GM12878 (cell line): ENCODE measurements at regions not wholly inside any gene's neighbourhood (a gene's known extent, or its start where the extent isn't known, plus 50 kb on each side); places are given as distances from the start of the nearest gene placed in this dataset.

Experiments used
- ATAC-seq: fragments of 200-7000 bp; cut with Tn5 transposase; 3 replicates; pipeline ENCODE4 v1.9.1; 2020; ENCODE audit warnings: mild to moderate bottlenecking, moderate library complexity
- BruUV-seq: library from RNA; stranded (reverse); fragments of 400-500 nt; replicated peaks from 2 replicates; lab custom pipeline; 2021; lab: Mats Ljungman, UMichigan
- CTCF ChIA-PET: fragments of 300-600 bp; sonication (Branson Sonifier 250); formaldehyde crosslinking; extraction: SDS; loops from one replicate; lab custom pipeline; 2021; ENCODE audit warnings: inconsistent platforms; lab: Yijun Ruan, JAX
- POLR2A ChIA-PET: fragments of 350-600 bp; formaldehyde crosslinking; extraction: SDS; loops from one replicate; lab custom pipeline; 2021; ENCODE audit warnings: inconsistent platforms; lab: Charles Lee
- RAD21 ChIA-PET: fragments of 300-600 bp; sonication (Branson Sonifier 250); formaldehyde crosslinking; loops from one replicate; lab custom pipeline; 2023; ENCODE audit warnings: antibody characterized with exemption; ENCODE audit not compliant: unreplicated experiment; lab: Charles Lee
- SMC1A ChIA-PET: fragments of 300-600 bp; sonication (Branson Sonifier 250); formaldehyde crosslinking; loops from one replicate; lab custom pipeline; 2023; ENCODE audit not compliant: unreplicated experiment, uncharacterized antibody; lab: Charles Lee
- DNase-seq: peaks from one replicate; pipeline ENCODE4 v3.0.0-alpha.2; 2011; ENCODE audit warnings: low read depth, low spot score
- FAIRE-seq: peaks from 3 replicates; lab custom pipeline; 2011; peaks lifted over from hg19 to GRCh38; lab: Jason Lieb, UNC
- H2AFZ ChIP-seq: 2 replicates; pipeline ENCODE4 v1.6.0; 2011; ENCODE audit warnings: low read depth, low read length, control low read depth; ENCODE audit not compliant: control insufficient read depth
- H3K27ac ChIP-seq: 2 replicates; pipeline ENCODE4 v1.5.1; 2011; ENCODE audit warnings: control low read depth; ENCODE audit not compliant: control insufficient read depth, insufficient read depth
- H3K27me3 ChIP-seq, 2 experiments: replicated peaks in 1 of 2; 2 replicates each; pipeline versions ENCODE4 v1.6.0 to v1.6.1; 2011; ENCODE audit warnings: low read length in 1 of 2; ENCODE audit not compliant: control insufficient read depth in 2 of 2, insufficient read depth in 2 of 2
- H3K36me3 ChIP-seq, 2 experiments: 2 replicates each; pipeline ENCODE4 v1.5.1; 2011; ENCODE audit warnings: low read length in 1 of 2; ENCODE audit not compliant: control insufficient read depth in 2 of 2, insufficient read depth in 2 of 2
- H3K4me1 ChIP-seq: 2 replicates; pipeline ENCODE4 v1.6.1; 2011; ENCODE audit warnings: mild to moderate bottlenecking, low read length, moderate library complexity, mixed read lengths; ENCODE audit not compliant: control insufficient read depth, insufficient read depth
- H3K4me2 ChIP-seq: 2 replicates; pipeline ENCODE4 v1.6.0; 2011; ENCODE audit warnings: control low read depth; ENCODE audit not compliant: control insufficient read depth, insufficient read depth
- H3K4me3 ChIP-seq: fragments of 200-600 bp; sonication (generic); 2 replicates; pipeline ENCODE4 v1.5.1; 2016
- H3K79me2 ChIP-seq: 2 replicates; pipeline ENCODE4 v1.6.0; 2011; ENCODE audit warnings: low read length; ENCODE audit not compliant: control insufficient read depth, insufficient read depth
- H3K9ac ChIP-seq: 2 replicates; pipeline ENCODE4 v1.8.0; 2011; ENCODE audit warnings: low read length, control low read depth, mixed read lengths; ENCODE audit not compliant: control insufficient read depth, insufficient read depth
- H3K9me3 ChIP-seq: replicated peaks from 3 replicates; pipeline ENCODE4 v1.5.1; 2011; ENCODE audit warnings: mild to moderate bottlenecking, low read length; ENCODE audit not compliant: control insufficient read depth, insufficient read depth
- H4K20me1 ChIP-seq: 2 replicates; pipeline ENCODE4 v1.6.0; 2011; ENCODE audit not compliant: control insufficient read depth, insufficient read depth
- ASH2L ChIP-seq: fragments of 300-600, 200-600 bp; sonication (generic); IDR thresholded peaks from 2 replicates; pipeline ENCODE4 v1.6.1; 2017; ENCODE audit warnings: low read depth, mild to moderate bottlenecking, borderline replicate concordance
- EED ChIP-seq: sonication (generic); IDR thresholded peaks from 2 replicates; pipeline ENCODE4 v1.6.1; 2016; ENCODE audit warnings: antibody characterized with exemption, low read depth
- HCFC1 ChIP-seq: fragments of 150-350 bp; IDR thresholded peaks from 2 replicates; pipeline ENCODE4 v1.6.1; 2014; ENCODE audit warnings: low read length
- HSF1 ChIP-seq: fragments of 150-350 bp; IDR thresholded peaks from 2 replicates; pipeline ENCODE4 v1.6.1; 2014; ENCODE audit warnings: mild to moderate bottlenecking, low read depth, low read length
- IRF4 ChIP-seq: IDR thresholded peaks from 2 replicates; pipeline ENCODE4 v1.6.1; 2011; ENCODE audit warnings: low read depth, low read length
- JUND ChIP-seq: IDR thresholded peaks from 2 replicates; pipeline ENCODE4 v1.6.1; 2012; ENCODE audit warnings: low read depth, mild to moderate bottlenecking, low read length, improper control_type of control experiment, moderate library complexity
- KAT2A ChIP-seq: conservative IDR thresholded peaks from 2 replicates; pipeline ENCODE4 v1.6.1; 2011; ENCODE audit warnings: low read depth, low read length; ENCODE audit not compliant: control insufficient read depth
- MEF2B ChIP-seq: fragments of 450-650 bp; IDR thresholded peaks from 2 replicates; pipeline ENCODE4 v1.6.1; 2018; ENCODE audit warnings: mild to moderate bottlenecking, moderate library complexity; ENCODE audit not compliant: partially characterized antibody, poor library complexity, severe bottlenecking
- NFIC ChIP-seq: IDR thresholded peaks from 2 replicates; pipeline ENCODE4 v1.6.1; 2012; ENCODE audit warnings: low read depth, mild to moderate bottlenecking, inconsistent platforms, low read length, moderate library complexity
- NR2C1 ChIP-seq: fragments of 450-650 bp; IDR thresholded peaks from 2 replicates; pipeline ENCODE4 v1.6.1; 2017; ENCODE audit warnings: antibody characterized with exemption, mild to moderate bottlenecking, moderate library complexity
- RCOR1 ChIP-seq: conservative IDR thresholded peaks from 2 replicates; pipeline ENCODE4 v1.6.1; 2012; ENCODE audit warnings: low read depth, low read length, improper control_type of control experiment
- SIN3A ChIP-seq: IDR thresholded peaks from 2 replicates; pipeline ENCODE4 v1.6.1; 2012; ENCODE audit warnings: low read depth, low read length, improper control_type of control experiment
- SIX5 ChIP-seq: IDR thresholded peaks from 2 replicates; pipeline ENCODE4 v1.6.1; 2011; ENCODE audit warnings: mild to moderate bottlenecking, low read depth, low read length, moderate library complexity; ENCODE audit not compliant: severe bottlenecking
- TCF12 ChIP-seq: IDR thresholded peaks from 2 replicates; pipeline ENCODE4 v1.6.1; 2011; ENCODE audit warnings: low read depth, mild to moderate bottlenecking, low read length
- TCF3 ChIP-seq: IDR thresholded peaks from 2 replicates; pipeline ENCODE4 v1.6.1; 2012; ENCODE audit warnings: low read depth, mild to moderate bottlenecking, low read length, borderline replicate concordance; ENCODE audit not compliant: insufficient read depth
- YY1 ChIP-seq: IDR thresholded peaks from 2 replicates; pipeline ENCODE4 v1.6.1; 2011; ENCODE audit warnings: low read depth, mild to moderate bottlenecking, low read length
- ZNF217 ChIP-seq: fragments of 450-650 bp; IDR thresholded peaks from 2 replicates; pipeline ENCODE4 v1.6.1; 2017; ENCODE audit warnings: antibody characterized with exemption, mild to moderate bottlenecking
- ZNF622 ChIP-seq: fragments of 450-650 bp; IDR thresholded peaks from 2 replicates; pipeline ENCODE4 v1.6.1; 2017; ENCODE audit warnings: mild to moderate bottlenecking, inconsistent platforms
- ZSCAN29 ChIP-seq: fragments of 450-650 bp; IDR thresholded peaks from 2 replicates; pipeline ENCODE4 v1.6.1; 2017; ENCODE audit warnings: mild to moderate bottlenecking, moderate library complexity
- ZZZ3 ChIP-seq: IDR thresholded peaks from 2 replicates; pipeline ENCODE4 v1.6.1; 2011; ENCODE audit warnings: low read depth; ENCODE audit not compliant: control insufficient read depth, insufficient read length
- WGBS: methylation state at CpG from one replicate; pipeline ENCODE4 v1.1.6; 2016; ENCODE audit warnings: low lambda C conversion rate; ENCODE audit not compliant: insufficient replicate concordance, insufficient coverage; ENCODE audit errors: missing lambda C conversion rate; 5-methylcytosine and 5-hydroxymethylcytosine counted together
- in situ Hi-C: fragments of 300-500 bp; cut with MboI; formaldehyde crosslinking; loops from 9 replicates; pipeline ENCODE4 v1.14.3; 2018; ENCODE audit warnings: mixed read lengths
- intact Hi-C: fragments of 100-400 bp; cut with micrococcal nuclease; formaldehyde crosslinking; loops from one replicate; pipeline ENCODE4 v1.14.2; 2022; ENCODE audit not compliant: unreplicated experiment

GRCh38 chr14:98093111-98093510 is 1178.9 kb downstream of the BCL11B start:
- TF ChIP-seq TCF3 (no peak), ZZZ3 (no peak), NFIC (no peak), SIN3A (no peak), NR2C1 (no peak), TCF12 (no peak), HSF1 (no peak), SIX5 (no peak), ASH2L (no peak), MEF2B (no peak), ZNF622 (no peak), EED (no peak), JUND (no peak), ZNF217 (no peak), RCOR1 (no peak), KAT2A (no peak), HCFC1 (no peak), ZSCAN29 (no peak), YY1 (no peak), IRF4 (no peak)
- TF ChIP-seq, all 136 proteins: peak for 0
- in situ Hi-C loops, result no loop called here
- no TSS peak for BruUV-seq
- DNase-seq (no peak), ATAC-seq (no peak), FAIRE-seq (no peak)
- Histone ChIP-seq H3K79me2 (no peaks in the 10 kb centered on the region), H3K27ac (no peak overlapping the region), H3K36me3 (no peaks in the 10 kb centered on the region), H3K27me3 (no peaks in the 10 kb centered on the region), H3K4me1 (no peaks in the 10 kb centered on the region), H3K4me3 (no peak overlapping the region), H3K9ac (no peak overlapping the region), H2AFZ (no peak overlapping the region), H3K9me3 (no peaks in the 10 kb centered on the region), H3K4me2 (no peak overlapping the region), H4K20me1 (no peaks in the 10 kb centered on the region)
- 0% methylated on average over 2 of the region's 2 CpGs for WGBS
- ChIA-PET RAD21 (no interaction called here), POLR2A (no interaction called here), CTCF (no interaction called here), SMC1A (interaction anchor here (1.2 kb wide), 1 partner anchor 37 kb away, joined by 3 read pairs; no protein-coding TSS in a partner anchor)
- intact Hi-C loops, result no loop called here
